C4-2B (cell line): ENCODE measurements at regions not wholly inside any gene's neighbourhood (a gene's known extent, or its start where the extent isn't known, plus 50 kb on each side); places are given as distances from the start of the nearest gene placed in this dataset.

Experiments
- ZFX ChIP-seq: fragments of 450-650 bp; IDR thresholded peaks from 2 replicates; pipeline ENCODE4 v1.6.1; 2017
- TF ChIP-seq, protein P1 (sequence below): fragments of 450-650 bp; conservative IDR thresholded peaks from 2 replicates; pipeline ENCODE4 v1.5.1; 2017; ENCODE audit warnings: mild to moderate bottlenecking

DNA sequence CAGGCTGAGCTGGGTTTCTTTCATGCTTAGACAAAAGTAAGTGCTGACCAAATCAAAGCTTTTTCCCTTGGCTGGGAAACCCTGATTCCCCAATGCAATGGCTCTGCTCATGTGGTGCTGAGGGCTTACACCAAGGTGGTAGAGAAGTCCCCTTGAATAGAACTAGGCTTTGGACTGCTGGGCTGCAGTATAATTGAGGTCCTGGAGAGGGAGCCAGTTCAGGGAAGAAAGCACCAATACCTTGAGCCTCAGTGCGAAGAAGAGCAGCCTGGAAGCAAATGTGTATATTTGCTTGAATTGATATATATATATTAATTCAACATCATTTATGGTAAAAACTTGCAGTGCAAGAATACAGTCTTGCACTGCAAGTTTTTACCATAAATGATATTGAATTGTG lies 391.1 kb downstream of the RPS24 start:
- no peak for TF ChIP-seq ZFX
- TF ChIP-seq, protein P1, sequence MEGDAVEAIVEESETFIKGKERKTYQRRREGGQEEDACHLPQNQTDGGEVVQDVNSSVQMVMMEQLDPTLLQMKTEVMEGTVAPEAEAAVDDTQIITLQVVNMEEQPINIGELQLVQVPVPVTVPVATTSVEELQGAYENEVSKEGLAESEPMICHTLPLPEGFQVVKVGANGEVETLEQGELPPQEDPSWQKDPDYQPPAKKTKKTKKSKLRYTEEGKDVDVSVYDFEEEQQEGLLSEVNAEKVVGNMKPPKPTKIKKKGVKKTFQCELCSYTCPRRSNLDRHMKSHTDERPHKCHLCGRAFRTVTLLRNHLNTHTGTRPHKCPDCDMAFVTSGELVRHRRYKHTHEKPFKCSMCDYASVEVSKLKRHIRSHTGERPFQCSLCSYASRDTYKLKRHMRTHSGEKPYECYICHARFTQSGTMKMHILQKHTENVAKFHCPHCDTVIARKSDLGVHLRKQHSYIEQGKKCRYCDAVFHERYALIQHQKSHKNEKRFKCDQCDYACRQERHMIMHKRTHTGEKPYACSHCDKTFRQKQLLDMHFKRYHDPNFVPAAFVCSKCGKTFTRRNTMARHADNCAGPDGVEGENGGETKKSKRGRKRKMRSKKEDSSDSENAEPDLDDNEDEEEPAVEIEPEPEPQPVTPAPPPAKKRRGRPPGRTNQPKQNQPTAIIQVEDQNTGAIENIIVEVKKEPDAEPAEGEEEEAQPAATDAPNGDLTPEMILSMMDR = no peak
